ENCODE measurements at regions not wholly inside any gene's neighbourhood (a gene's known extent, or its start where the extent isn't known, plus 50 kb on each side); places are given as distances from the start of the nearest gene placed in this dataset.

DNA sequence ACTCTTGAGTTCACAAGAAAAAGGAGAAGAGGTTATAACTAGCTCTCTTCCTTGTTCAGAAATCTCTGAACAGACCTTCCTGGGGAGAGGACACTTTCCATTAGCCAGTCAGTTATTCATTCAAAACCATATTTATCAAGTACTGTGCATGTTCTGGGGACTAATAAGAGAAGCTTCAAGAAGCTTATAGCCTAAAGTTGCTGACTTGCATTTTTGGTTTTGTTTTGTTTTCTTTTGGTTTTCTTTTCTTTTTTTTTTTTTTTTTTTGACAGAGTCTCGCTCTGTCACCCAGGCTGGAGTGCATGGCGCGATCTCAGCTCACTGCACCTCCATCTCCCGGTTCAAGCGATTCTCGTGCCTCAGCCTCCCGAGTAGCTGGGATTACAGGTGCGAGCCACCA, 471.4 kb downstream of the KLF12 start:
- 86% methylated on average over 7 of the region's 8 CpGs; no CpG with 5 or more reads in 1 of the 2 experiments for WGBS, 2 experiments (ENCODE audit: extremely low coverage in 2 of 2, insufficient read length in 1 of 2)
- DNase-seq (no peak), ATAC-seq (ENCODE audit: low read depth) (no peak)
- H3K23ac ChIP-seq (ENCODE audit: low read depth, low read length), result no peak overlapping the region
- H4K5ac ChIP-seq (ENCODE audit: low read depth, low read length), result no peak overlapping the region
- no peak overlapping the region for H3K4me3 ChIP-seq (ENCODE audit: insufficient read depth, low read depth, low read length)
- H3K56ac ChIP-seq (ENCODE audit: extremely low read depth, insufficient read depth, low read length), result no peak overlapping the region
- H2BK20ac ChIP-seq (ENCODE audit: low read depth, low read length), result no peak overlapping the region
- no peaks in the 10 kb centered on the region for H3K79me1 ChIP-seq (ENCODE audit: low read depth in 1 of 2, low read length in 2 of 2)
- H3K4me1 ChIP-seq (ENCODE audit: control insufficient read depth, insufficient read depth, low read length), result no peaks in the 10 kb centered on the region
- H3K18ac ChIP-seq (ENCODE audit: low read depth, low read length), result no peak overlapping the region
- intact Hi-C loops (cut with micrococcal nuclease) (no loop called here), in situ Hi-C loops (cut with MboI; ENCODE audit: low sequenced_read_pairs) (no loop called here), dilution Hi-C loops (cut with HindIII; ENCODE audit: low sequenced_read_pairs, unreplicated experiment) (no loop called here)
- no peak overlapping the region for H2AFZ ChIP-seq (replicated peaks; ENCODE audit: low read length, poor library complexity)
- no peak overlapping the region for H3K9ac ChIP-seq (ENCODE audit: low read depth, low read length)
- no peak overlapping the region for H2AK5ac ChIP-seq (ENCODE audit: low read depth, low read length)
- TF ChIP-seq, protein P1, sequence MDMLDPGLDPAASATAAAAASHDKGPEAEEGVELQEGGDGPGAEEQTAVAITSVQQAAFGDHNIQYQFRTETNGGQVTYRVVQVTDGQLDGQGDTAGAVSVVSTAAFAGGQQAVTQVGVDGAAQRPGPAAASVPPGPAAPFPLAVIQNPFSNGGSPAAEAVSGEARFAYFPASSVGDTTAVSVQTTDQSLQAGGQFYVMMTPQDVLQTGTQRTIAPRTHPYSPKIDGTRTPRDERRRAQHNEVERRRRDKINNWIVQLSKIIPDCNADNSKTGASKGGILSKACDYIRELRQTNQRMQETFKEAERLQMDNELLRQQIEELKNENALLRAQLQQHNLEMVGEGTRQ (IDR thresholded peaks at IDR 0.05; ENCODE audit: low read depth, low read length), result no peak
- TF ChIP-seq RAD21 (IDR thresholded peaks at IDR 0.05; ENCODE audit: low read length), result no peak
- TF ChIP-seq MAFK (IDR thresholded peaks at IDR 0.05; ENCODE audit: low read depth, low read length), result peak; percentile 86
- TF ChIP-seq NFE2L2 (IDR thresholded peaks at IDR 0.05; ENCODE audit: low read depth, low read length), result no peak
- no TSS peak for BruUV-seq (replicated peaks)
- H2BK120ac ChIP-seq (ENCODE audit: low read depth, low read length), result no peak overlapping the region
- no peak overlapping the region for H3K14ac ChIP-seq (replicated peaks; ENCODE audit: low read depth, low read length)
- H4K20me1 ChIP-seq (ENCODE audit: insufficient read depth, low read length), result no peaks in the 10 kb centered on the region
- no peak overlapping the region for H2BK15ac ChIP-seq (ENCODE audit: low read depth, low read length)
- no peak overlapping the region for H3K27ac ChIP-seq (ENCODE audit: insufficient read depth, low read length)
- no peak overlapping the region for H4K8ac ChIP-seq (ENCODE audit: low read depth in 2 of 2, low read length in 2 of 2)
- H3K9me3 ChIP-seq (ENCODE audit: control insufficient read depth, insufficient read depth, low read length), result no peaks in the 10 kb centered on the region
- H3K9me1 ChIP-seq (ENCODE audit: insufficient read depth, low read length), result no peaks in the 10 kb centered on the region
- H4K91ac ChIP-seq (ENCODE audit: insufficient read depth, low read depth, low read length), result no peak overlapping the region
- H3K4me2 ChIP-seq (ENCODE audit: low read depth, low read length), result no peak overlapping the region
- H3K36me3 ChIP-seq (ENCODE audit: control insufficient read depth, insufficient read depth, low read length), result no peaks in the 10 kb centered on the region
- H2BK5ac ChIP-seq (ENCODE audit: low read depth, low read length, poor library complexity, severe bottlenecking), result no peak overlapping the region
- no peak overlapping the region for H2AK9ac ChIP-seq (replicated peaks; ENCODE audit: low read depth, low read length, poor library complexity)
- no peak overlapping the region for H3K4ac ChIP-seq (ENCODE audit: low read depth, low read length)
- POLR2A ChIA-PET (ENCODE audit: unreplicated experiment), result no interaction called here
- CTCF ChIA-PET, result no interaction called here
- H3K27me3 ChIP-seq (ENCODE audit: control insufficient read depth, insufficient read depth, low read length), result no peaks in the 10 kb centered on the region
